Right renal pelvis (tissue), 4 donors: ENCODE measurements at regions not wholly inside any gene's neighbourhood (a gene's known extent, or its start where the extent isn't known, plus 50 kb on each side); places are given as distances from the start of the nearest gene placed in this dataset.
"Not testable (repeated sequence)": the region's sequence is repeated elsewhere in the genome, so short reads cannot be mapped to it uniquely, and the experiment has no call there.

Experiments used
- DNase-seq, 4 donors: peaks; one replicate each; pipeline ENCODE4 v3.0.0-alpha.2; 2013; ENCODE audit warnings: low read depth in 4 of 4, low spot score in 3 of 4, missing footprints in 1 of 4

DNA sequence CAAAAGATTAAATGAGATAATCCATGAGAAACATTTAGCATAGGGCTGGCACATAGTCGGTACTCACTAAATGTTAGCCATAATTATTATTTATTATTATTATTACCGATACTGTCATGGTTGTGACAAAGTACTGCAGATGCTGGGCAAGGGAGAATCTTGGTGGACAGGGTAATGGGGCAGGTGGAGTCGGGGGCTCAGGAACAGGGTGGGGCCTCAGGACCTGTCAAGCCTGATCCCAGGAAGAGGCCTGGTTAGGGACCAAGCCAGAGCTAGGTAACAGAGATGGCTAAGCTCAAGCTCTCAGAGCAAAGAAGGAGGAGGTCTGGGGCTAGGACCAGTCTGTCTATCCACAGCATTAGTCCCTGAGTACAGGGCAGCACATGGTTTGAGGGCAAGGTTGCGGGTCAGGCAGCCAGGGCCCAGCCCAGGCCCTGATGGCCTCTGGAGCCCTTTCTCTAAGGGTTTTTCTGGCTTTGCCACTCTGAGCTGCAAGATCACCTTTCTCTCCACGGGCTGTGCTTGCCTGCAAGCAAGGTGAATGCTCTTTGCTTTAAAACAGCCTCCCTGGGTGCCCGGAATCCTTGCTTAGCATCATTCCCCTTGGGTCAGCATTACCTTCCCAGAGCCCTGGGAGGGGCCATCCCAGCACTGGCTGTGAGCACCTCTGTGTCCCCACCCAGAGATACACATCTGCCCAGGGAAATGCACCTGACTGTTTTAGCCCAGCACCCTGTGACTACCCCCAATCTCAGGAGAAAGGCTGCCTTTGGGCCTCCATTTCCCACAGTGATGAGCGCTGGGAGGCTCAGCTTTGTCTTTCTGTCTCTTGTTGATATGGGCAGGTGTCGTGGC is 572.0 kb downstream of the PTPRU start:
- no peak for DNase-seq

DNA sequence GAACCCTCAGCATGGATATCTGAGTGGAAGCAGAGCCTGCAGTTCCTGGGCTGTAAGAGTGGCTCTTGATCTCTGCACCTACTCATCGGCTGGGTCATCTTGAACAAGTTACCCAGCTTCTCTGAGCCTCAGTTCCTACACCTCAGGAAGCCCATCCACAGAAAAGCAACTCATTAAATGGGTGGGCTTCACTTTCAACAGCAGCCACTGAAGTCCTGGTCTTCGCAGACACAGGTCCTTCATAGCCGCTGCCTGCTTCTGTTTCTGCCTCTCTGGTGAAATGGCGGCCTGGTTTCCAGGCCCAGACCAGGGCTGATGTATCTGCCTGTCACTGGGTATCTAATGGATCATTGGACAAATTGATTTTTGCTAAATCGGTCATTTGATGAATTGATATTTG is 571.4 kb downstream of the PTPRU start:
- no peak for DNase-seq

DNA sequence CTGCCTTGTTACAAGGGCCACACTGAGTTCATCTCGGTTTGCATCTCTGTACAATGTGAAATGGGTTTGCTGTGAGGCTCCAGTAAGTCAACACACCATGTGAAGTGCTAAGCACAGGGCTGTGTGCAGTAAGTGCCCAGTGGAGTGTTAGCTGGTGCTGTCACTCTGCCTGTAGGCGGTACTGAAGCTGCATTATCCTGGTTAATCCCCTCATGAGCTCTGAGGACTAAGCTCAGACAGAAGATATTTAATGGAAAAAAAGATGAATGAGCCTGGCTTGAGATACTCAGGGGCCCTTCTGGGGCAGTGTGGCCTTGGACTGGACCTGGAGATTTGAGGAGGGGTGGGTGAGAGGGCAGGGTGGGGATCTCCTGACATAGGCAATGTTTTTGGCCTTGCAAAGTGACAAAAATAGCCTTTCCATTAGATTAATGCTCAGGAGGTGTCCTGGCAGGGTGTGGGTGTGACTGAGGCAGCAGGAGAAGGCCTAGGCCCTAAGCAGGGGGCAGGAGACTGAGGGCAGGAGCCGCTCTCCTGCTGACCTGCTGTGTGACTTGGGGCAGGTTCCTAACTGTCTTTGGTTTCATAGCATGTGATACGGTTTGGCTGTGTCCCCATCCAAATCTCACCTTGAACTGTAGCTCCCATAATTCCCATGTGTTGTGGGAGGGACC is 570.5 kb downstream of the PTPRU start:
- DNase-seq = no peak

DNA sequence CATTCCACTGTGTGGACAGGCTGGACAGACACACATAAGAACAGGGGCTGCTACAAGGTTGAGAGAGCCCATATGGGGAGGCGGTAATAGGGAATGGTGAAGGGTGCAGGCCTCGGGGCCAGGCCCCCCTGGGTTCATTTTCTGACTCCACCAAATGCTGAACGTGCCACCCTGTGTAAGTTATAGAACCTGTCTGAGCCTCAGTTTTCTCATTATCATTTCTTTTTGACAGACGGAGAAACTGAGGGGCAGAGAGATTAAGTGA is 569.5 kb downstream of the PTPRU start:
- DNase-seq = no peak

DNA sequence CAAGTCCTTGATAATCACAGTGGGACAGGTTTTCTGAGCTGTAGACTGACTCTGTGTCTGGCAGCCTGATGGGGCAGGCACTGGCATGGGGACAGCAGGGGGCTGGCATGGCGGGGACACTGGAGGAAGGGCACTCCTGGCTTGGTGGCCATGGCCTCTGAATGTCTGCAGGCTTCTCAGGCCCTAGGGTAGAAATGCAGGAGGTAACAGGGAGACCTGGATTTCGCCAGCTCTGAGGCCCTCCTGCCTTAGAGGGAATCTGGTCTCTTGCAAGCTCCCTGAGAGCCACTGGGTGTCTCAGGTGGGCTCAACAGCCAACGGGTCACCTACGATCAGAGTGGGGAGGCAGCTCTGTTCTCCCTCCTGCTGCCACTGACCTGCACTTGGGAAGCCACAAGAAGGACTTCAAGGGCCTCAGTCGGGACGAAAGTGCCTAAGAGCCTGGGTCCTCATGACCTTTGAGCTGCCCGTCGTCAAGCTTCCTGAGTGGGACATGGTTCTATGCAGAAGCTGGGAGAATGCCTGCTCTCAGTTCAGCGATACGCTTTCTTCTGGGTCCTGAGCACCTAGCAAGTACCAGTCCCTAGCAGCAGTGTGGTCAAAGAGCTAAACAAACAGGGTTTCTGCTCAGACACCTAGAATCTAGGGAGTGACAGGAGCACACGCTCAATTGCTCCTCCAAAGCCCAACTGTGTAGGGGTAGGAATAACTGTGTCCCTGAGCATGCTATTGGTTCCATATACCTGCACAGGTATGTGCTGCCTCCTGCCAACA is 569.0 kb downstream of the PTPRU start:
- no peak for DNase-seq

DNA sequence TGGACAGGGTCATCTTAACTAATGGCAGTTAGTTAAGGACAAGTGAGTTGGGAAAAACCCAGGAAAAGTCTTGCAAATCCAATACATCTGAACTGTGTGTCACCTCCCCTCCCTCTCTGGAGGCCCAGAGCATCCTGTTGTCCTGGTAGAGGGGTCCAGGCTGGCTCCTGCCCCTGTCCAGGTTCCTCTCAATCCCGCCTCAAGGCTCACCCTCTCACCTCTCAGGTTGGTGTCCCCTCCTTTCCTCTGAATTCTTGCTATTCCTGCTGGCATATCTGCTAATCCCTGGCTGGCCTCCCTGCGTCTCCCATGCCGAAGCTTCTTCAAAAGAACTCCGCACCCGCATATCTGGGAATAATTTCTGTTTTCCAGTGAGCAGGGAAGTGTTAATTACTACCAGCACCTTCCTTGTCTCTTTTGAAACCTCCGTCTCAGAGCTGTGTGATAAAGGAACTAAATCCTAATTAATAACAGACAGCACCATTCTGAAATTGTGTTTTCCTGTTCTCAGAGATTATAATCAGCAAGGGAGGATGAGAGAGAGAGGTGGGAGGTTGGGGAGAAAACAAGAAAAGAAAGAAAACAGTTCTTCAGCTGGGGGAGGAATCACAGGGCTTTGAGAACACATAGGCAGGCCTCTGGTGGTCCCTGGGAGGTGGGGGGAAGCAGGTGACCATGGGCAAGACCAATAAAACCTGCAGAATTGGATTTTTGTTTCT is 568.0 kb downstream of the PTPRU start:
- DNase-seq = no peak

DNA sequence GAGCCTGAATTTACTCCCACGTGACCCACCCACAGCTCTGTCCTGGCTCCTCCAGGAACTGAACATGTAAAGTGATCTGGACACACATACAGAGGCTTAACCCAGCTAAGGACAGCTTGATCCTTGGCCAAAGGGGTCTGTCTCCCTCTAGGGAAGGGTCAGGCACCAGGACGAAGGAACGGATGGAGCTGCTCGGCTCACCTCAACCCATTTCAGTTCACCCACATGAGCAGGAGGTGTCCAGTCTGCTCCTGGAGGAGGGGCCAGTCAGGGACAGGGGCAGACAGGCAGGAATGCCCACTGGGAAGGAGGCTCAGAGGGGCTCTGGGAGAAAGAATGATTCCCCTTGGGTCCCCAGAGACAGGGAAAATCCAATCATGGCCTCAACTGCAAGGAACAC is 567.2 kb downstream of the PTPRU start:
- DNase-seq = no peak

DNA sequence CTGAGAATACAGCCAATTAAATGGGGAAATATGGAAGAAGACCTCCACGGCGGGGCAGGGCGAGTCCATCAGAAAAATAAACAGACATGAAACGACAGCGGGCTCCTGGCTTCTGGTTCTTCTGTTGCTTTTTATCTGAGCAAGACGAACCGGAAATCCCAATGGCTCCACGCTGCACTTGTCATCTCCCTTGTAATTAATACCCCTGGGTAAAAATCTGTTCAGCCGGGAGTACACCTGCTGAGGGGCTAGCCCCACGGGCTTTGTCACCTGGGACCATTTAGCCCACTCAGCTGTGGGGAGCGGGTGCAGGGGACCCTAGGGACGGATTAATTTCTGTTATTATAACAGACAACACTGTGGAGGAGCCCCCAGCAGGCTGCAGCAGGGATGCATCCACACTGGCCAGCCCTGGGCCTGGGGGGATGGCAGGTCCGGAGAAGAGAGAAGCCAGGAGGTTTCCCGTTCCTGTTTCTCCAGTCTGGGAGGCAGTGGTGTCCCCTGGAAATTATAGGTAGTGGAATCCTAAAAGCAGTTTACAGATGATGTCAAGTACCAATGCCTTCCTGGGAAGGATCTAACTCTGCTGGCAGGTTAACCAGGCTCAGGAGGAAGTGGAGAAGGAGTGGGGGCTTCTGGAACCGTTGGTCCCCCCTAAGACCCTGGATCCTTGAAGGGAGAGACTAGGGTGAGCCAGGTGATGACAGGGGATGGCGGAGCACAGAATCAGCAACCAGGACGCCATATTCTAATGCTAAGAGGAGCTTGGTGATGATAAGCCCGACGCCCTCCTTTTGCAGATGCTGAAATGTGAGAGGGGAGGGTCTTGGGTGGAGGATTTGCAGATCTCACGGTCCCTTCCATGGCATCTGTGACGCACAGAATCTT is 566.1 kb downstream of the PTPRU start:
- DNase-seq = no peak

DNA sequence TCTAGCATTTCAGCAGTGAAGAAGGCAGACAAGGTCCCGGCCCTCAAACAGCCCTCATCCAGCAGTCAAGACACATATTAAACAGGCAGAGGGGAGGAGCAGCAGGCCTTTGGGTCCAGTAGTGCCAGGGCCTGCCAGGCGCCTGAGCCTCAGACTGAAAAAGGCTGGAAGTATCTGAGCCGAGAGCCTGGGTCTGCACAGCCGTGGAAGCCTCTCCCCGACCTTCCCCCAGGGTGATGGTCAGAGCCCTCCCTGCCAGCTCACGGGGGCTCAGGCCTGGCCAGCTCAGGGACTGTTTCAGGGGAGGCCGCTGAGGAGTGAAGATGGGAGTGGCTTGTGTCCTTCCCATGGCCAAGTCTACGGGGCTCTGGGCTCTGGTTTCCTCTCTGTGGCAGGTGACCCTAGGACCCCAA is 565.2 kb downstream of the PTPRU start:
- DNase-seq = no peak

DNA sequence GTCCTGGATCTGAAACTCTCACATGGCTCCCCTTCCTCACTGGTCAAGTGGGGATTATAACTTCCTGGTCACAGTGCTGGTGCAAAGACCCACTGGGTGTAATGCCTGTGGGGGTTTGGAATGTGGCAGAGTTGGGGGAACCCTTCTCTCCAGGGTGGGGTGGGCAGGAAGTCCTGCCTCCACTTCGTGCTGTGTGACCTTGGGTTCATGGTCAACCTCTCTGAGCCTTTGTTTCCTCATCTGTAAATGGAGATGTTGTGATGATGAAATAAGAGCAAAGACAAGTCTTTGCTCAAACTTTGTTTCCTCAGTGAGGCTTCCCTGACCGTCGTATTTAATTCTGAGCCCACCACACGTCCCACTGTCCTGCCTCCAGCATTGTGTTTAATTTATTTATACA is 564.7 kb downstream of the PTPRU start:
- DNase-seq = no peak

DNA sequence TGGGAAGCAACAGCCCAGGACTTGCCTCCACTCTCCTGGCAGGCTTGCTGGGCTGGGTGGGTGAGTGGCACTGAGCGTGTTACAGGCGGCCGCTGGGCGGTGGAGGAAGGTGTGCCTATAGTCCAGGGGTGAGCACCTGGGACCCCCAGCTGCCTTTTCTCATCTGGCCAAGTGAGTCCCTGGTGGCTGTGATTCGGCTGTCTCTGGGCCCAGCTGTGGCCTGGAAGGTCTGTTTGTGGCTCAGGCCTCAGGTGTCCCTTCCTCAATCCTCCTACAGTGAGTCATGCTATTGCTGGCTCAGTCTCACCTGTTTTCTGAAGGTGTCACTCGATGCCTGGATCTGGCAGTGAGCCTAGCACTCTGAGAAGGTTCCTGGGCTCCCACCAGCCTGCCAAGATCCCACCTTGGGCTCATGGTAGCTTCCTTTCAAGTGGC is 564.2 kb downstream of the PTPRU start:
- no peak for DNase-seq

DNA sequence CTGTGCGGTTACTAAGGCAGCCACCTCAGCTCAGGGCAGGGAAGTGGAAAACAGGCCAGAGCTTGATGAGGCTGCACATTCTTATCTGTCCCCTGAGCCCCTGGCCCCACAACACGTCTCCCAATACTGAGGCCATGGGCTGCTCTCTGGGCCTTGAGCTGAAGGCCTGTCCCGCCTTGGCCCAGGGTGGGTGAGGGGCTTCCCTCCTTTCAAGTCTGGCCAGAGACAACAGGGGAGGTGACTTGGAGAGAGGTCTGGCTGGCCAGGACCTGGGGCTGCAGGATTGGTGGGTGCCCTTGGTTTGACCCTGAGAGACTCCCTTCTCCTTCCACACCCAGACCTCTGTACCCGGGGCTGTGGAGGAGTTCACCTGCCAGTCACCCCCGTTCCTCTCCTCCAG is 563.8 kb downstream of the PTPRU start:
- no peak for DNase-seq

DNA sequence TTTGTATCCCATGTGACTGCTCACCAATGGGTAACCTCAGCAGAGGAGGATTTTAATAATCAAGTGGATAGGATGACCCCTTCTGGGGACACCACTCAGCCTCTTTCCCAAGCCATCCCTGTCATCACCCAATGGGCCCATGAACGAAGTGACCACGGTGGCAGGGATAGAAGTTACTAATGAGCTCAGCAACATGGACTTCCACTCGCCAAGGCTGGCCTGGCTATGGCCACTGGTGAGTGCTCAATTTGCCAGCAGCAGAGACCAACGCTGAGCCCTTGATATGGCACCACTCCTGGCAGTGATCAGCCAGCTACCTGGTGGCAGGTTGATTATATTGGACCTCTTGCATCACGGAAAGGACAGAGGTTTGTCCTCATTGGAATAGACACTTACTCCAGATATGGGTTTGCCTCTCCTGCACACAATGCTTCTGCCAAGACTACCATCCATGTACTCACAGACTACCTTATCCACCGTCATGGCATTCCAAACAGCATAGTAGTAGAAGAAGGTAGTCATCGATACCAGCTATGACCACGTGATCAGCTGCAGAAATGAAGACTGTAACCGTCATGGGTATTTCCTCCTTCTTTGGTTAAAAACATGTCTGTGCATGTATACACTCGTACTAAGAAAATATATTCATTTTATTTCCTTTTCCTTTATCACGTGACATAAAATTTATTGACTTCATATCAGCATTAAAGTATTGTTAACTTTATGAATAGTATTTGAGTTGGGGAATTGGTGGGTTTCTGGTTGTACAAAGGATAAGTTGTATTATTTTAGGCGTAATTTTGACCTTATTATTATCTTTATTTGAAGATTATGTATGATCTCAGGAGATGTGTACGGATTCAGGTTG is 562.6 kb downstream of the PTPRU start:
- no peak for DNase-seq

DNA sequence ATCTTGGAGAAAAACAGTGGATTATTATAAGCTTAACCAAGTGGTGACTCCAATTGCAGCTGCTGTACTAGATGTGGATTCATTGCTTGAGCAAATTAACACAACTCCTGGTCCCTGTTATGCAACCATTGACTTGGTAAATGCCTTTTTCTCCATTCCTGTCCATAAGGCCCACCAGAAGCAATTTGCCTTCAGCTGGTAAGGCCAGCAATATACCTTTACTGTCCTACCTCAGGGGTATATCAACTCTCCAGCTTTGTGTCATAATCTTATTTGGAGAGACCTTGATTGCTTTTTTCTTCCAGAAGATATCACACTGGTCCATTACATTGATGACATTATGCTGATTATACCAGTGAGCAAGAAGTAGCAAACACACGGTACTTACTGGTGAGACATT is 560.8 kb downstream of the PTPRU start:
- not testable (repeated sequence) for DNase-seq

DNA sequence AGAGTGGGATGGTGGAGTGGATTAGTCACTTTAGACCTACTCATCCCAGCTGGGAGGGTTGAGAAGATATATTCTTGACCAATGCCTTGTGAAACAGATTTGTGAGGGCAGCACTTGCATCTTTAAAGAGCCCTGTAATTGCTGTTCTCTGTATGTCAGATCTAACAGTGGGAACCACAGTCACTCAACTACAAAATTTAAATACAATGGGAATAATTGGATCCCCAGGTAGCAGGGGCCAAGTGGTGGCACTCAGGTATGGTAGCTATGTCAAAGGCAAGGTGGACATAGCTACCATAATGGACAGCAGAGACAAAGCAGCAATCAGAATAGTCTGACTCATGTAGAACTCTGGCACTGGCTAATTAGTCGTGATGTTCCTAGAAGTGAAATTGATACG is 559.6 kb downstream of the PTPRU start:
- not testable (repeated sequence) for DNase-seq

DNA sequence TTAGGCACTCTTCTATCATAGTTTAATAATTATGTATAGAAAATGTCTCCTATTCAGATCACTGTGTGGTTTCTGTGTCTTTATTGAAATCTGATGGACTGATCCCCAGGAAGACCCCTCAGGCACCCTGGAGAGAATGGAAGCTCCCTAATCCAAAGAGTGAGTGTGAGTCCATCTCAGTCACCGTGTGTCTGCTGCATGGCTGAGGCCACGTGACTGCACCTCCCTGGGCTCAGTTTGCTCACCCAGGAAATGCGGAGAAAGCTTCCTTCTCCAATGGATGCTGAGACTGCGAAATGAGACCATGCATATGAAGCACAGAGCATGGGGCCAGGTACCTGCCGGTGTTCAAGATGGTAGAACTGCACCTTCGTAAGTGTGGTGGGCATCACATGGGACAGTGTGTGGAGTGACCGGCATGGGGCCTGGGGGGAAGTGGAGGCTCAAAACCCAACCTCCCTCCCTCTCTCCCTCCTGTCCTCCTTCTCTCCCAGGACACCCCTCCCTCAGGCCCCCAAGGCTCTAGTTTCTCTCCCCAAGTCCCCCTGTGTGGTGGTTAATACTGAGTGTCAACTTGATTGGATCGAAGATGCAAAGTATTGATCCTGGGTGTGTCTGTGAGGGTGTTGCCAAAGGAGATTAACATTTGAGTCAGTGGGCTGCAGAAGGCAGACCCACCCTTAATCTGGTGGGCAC is 557.5 kb downstream of the PTPRU start:
- no peak for DNase-seq

DNA sequence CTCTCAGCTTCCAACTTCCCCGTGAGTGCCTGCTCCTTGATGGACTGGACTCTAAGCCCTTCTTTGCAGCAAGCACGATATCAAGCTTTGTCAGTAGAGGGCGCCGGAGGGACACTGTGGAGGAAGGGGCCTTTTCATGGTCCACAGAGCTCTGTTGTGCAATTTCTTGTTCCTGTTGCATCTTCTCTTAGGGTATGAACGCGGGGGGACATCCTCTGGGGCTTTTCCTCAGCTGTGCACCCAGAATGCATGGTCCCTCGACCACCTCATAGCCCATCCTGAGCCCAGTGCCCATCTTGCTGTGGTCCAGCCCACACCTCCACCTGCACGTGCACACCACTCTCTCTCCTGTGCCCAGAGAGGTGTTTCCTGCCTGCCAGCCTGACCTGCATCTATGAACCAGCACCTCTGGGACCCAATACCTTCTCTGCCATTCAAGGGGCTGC is 556.8 kb downstream of the PTPRU start:
- DNase-seq = peak; percentile 76 to 82 (median 82)

DNA sequence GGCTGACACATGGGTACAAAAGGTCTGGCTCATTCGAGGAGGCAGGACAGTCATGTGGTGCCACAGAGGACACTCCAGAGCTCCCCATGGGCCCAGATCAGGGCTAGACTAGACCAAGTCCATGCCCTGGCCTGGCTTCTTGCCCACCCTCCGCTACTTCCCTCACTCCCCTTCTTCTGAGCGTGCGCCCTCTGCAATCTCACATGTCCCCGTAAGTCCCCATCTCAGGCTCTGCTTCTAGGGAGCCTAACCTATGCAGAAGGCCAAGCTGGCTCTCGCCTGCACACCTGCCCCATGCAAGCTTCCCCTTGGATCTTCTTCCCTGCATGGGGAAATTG is 553.6 kb downstream of the PTPRU start:
- no peak for DNase-seq
